D721Med (cell line): ENCODE measurements at regions not wholly inside any gene's neighbourhood (a gene's known extent, or its start where the extent isn't known, plus 50 kb on each side); places are given as distances from the start of the nearest gene placed in this dataset.

Experiments used
- DNase-seq: peaks from one replicate; pipeline ENCODE4 v3.0.0; 2011; ENCODE audit warnings: low spot score; ENCODE audit not compliant: insufficient read length
- FAIRE-seq: peaks from 2 replicates; lab custom pipeline; 2011; peaks lifted over from hg19 to GRCh38; lab: Jason Lieb, UNC
- TF ChIP-seq, protein P1 (sequence below): IDR thresholded peaks from 2 replicates; pipeline ENCODE4 v1.5.1; 2012; ENCODE audit warnings: mild to moderate bottlenecking, control low read depth; ENCODE audit not compliant: insufficient read depth; ENCODE audit errors: missing control alignments

DNA sequence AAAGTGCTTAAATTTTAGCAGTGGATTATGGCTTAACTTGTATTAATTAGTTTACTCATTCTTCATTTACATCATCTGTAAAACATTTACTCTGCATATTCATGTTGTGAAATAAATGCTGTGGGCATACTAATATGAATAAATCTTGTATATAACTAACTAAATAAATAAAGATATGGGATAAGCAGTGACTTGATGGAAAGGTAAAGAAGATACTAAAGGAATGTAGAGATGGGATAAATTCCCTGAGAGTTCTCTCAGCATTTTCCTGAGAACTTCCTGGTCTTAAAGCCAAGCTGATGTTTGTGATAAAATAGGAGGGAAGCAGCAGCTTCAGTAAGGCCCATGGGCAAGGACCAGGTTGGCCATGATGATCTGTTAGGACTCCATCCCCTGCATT lies 652.1 kb downstream of the RNF144B start:
- FAIRE-seq (no peak), DNase-seq (no peak)
- TF ChIP-seq, protein P1, sequence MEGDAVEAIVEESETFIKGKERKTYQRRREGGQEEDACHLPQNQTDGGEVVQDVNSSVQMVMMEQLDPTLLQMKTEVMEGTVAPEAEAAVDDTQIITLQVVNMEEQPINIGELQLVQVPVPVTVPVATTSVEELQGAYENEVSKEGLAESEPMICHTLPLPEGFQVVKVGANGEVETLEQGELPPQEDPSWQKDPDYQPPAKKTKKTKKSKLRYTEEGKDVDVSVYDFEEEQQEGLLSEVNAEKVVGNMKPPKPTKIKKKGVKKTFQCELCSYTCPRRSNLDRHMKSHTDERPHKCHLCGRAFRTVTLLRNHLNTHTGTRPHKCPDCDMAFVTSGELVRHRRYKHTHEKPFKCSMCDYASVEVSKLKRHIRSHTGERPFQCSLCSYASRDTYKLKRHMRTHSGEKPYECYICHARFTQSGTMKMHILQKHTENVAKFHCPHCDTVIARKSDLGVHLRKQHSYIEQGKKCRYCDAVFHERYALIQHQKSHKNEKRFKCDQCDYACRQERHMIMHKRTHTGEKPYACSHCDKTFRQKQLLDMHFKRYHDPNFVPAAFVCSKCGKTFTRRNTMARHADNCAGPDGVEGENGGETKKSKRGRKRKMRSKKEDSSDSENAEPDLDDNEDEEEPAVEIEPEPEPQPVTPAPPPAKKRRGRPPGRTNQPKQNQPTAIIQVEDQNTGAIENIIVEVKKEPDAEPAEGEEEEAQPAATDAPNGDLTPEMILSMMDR = no peak

DNA sequence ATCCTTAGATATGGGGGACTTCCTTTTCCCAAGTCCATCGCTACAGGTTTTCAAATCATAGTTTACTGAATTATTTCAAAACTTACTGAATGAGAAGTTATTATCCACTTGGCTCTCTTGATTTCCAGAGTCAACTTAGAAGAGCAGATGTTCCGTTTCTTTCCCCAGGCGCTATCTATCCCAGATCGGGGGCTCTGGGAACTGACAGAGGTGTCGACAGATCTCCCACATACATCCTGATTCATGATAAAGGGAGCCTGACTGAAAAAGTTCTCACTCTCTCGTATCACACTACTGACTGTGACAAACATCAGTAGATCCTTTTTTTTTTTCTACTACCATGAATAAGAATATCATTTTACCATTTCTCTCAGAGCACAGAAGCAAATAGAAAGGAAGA lies 654.8 kb downstream of the RNF144B start:
- TF ChIP-seq, protein P1 = no peak
- no peak for FAIRE-seq
- no peak for DNase-seq

DNA sequence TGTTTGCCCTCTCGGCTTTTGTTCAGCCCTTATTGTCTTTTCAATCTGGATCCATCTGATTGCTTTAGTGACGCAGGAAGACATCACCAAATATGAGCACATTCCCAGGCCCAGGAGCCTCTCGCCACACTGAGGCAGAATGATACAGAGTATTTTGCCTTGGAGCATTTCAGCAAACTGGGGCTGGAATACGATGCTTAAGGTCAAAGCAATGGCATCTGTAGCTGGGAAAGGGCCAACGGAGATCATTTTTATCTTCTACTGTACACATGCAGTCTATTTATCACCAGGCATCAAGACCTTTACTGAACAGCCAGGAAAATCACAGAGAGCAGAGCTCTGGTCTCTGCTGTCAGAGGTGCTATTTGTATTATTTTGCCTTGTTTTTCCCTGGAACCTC lies 655.3 kb downstream of the RNF144B start:
- FAIRE-seq (no peak), DNase-seq (no peak)
- TF ChIP-seq, protein P1 = no peak

DNA sequence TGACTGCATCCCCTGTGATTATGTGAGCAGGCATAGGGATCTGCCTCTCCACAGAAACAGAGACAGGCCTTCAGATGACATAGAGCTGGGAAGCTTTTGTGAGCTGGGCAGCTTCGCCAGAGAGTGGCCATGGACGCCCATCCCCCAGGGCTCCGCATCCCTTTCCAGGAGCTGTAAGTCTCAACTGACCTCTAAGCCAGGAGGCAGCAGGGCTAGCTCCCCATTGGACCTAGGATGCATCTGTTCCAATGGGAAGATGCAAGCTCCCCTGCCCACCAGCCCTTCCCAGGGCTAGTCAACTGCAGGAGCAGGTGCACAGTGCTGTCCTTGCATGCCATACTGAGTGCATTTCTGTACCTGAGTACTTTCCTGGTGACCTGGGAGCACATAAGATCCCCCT lies 663.6 kb downstream of the RNF144B start:
- DNase-seq (no peak), FAIRE-seq (no peak)
- TF ChIP-seq, protein P1 = no peak

DNA sequence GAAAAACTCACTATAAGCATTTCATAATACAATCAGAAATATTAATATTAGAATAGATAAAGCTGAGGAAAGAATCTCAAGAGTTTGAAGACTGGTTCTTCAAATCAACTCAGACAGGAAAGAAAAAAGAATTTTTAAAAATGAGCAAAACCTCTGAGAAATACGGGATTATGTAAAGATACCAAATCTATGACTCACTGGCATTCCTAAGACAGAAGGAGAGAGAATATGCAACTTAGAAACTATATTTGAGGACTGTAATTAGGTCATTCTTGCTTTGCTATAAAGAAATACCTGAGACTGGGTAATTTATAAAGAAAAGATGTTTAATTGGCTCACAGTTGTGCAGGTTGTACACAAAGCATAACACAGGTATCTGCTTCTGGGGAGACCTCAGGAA lies 665.1 kb downstream of the RNF144B start:
- TF ChIP-seq, protein P1 = no peak
- DNase-seq (no peak), FAIRE-seq (no peak)

DNA sequence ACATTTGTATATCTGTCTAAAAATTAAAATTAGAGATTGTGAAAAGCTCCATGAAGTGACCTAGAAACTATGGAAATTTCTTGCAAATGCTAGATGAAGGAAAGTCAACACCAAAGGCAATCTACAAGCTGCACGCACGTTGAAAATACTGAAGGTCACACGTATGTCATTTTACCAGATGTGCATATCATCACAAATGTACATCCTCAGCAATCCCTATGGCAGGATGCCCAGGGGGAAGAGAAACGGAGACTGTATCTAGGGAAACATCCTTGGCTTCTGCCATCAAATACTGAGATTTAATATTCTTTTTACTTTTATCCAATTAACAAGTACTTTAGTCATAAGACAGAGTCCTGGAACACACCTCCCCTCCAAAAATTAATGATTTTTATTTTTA lies 672.0 kb downstream of the RNF144B start:
- FAIRE-seq = no peak
- TF ChIP-seq, protein P1 = no peak
- no peak for DNase-seq

DNA sequence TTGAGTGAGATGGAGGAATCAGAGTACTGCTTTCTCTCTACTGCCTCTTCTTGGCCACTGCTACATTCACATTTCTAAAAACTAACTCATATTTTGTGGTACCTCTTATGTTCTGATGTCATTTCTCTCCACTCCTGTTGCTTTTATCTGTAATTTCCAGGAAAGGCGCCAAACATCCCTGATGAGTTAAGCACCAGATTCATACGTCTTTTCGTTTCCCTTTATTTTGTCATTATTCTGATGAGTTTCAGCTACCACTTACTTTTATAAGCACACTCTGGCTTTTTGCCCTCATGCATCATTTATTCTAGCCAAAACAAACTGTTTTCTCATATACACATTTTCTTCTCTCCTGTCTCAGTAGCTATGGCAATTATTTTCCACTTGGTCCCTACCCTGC lies 680.0 kb downstream of the RNF144B start:
- TF ChIP-seq, protein P1 = no peak
- DNase-seq (no peak), FAIRE-seq (no peak)
